Stimulated activated CD4-positive, alpha-beta T cell treated with anti-CD3 and anti-CD28 coated beads, Interleukin-12 subunit alpha, Interleukin-12 subunit beta, amount 100 ng/mL, for 48 hours (primary cell): ENCODE measurements at regions not wholly inside any gene's neighbourhood (a gene's known extent, or its start where the extent isn't known, plus 50 kb on each side); places are given as distances from the start of the nearest gene placed in this dataset.

Experiments used
- DNase-seq, 3 donors: peaks; one replicate each; pipeline ENCODE4 v3.0.0-alpha.2; 2020; ENCODE audit warnings: low read depth in 2 of 3, low spot score in 1 of 3

DNA sequence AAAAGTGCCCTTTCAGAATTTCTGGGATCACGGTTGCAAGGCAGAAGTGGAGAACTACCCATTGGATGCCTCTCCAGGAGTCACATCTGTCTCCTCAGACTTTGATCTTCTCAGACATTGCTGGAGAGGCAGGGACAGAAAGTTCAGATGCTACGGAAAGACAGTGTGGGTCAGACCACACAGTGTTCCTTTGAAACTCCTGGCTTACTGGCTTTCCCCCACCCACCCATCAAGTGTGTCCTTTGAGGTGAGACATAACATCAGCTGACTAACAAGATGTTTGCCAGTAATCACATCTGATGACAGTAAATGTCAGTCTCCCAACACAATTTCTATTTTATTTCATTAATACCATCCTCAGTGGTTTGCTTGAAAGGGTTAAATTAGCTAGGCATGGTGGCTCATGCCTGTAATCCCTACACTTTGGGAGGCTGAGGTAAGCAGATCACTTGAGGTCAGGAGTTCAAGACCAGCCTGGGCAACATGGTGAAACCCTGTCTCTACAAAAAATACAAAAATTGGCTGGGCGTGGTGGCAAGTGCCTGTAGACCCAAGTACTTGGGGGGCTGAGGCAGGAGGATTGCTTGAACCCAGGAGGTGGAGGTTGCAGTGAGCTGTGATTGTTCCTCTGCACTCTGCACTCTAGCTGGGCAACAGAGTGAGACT lies 67.2 kb upstream of the SNX9 start:
- peak; percentile 59 to 73 (median 60) for DNase-seq

DNA sequence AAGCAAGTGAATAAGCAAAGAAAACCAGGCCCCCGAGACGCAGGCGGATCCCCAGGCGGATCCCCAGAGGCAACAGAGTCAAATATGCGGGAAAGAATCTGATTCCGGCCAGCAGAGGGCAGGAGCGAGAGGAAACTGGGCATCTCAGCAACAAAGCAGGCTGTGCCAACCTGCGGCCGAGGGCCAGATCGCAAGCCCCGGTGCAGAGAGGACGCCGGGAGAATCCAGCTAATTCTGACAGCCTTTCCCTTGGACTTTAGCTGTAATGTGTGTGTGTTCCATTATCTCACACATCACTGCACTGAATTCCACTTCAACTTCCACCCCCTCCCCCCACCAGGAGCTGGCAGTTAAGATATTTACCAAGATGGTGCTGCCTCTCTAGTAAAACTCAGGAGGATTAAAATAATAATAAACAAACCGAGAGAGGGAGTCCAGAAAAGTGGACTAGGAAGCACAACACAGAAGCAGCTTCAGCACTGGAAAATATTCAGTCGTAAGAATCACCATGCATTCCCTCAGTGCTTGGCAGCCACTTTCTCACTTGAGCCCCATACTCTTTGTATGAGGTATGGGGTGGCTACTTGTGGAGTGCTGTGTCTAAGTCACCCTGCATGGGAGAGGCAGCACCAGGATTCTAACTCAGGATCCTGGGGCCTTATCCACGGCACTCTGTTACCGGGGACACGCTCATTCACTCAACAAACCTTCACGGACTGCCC lies 66.2 kb upstream of the SNX9 start:
- peak; percentile 74 to 82 (median 82) for DNase-seq

DNA sequence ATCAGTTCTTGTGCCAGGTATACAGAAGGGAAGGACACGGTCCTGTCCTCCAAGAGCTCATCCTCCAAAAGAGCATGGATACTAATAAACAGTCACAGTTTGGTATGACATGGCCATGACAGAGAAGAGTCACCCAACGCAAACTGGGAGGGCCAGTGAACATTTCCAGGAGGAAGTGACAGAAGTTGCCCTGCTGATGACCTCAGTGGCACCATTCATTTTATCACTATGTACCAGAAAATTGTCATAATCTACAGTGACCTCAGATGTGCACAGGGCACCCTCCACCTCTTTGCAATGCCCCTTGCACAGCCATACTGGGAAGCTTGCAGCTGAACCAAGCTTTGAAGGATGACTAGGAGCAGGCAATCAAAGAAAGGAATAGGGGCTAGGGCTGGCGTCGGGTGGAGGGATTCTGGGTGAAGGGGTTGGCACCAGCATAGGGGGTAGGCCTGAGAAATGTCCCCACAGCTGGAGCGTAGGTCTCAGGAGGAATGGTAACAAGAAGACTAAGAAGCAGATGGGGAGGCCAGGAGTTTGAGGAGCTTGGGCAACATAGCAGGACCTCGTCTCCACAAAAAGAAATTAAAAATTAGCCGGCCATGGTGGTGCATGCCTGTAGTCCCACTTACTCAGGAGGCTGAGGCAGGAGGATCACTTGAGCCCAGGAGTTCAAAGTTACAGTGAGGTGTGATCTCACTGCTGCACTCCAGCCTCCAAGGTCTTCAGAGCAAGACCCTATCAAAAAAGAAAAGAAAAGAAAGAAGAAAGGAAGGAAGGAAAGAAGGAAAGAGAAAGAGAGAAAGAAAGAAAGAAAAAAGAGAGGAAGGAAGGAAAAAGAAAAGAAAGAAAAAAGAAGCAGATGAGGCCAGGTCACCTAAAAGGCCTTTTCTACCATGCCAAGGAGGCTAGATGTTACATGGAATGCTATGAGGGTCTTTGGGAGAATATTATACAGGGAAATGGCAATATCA lies 65.3 kb upstream of the SNX9 start:
- no peak for DNase-seq

DNA sequence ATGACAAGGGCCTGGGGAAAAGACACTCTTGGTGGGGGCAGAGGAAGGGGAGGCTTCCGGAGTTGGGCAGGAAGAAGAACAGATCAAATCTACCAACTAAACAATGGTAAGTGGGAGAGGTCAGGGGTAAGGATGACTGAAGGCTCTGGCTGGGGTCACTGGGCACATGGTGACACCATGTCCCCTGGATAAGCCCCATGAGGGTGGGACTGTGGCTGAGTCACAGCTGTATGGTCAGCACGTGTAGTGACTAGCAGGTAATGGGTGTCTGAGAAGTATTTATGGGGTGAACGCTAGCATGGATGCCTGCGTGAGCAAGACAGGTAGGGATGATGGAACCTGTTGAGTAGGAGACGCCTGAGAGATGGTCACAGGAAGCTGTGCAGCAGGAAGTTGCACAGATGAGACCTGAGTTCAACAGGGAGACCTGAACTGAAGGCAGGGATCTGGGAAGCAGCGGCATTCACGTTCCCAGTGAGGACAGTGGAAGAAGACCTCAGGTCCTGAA lies 64.5 kb upstream of the SNX9 start:
- no peak for DNase-seq

DNA sequence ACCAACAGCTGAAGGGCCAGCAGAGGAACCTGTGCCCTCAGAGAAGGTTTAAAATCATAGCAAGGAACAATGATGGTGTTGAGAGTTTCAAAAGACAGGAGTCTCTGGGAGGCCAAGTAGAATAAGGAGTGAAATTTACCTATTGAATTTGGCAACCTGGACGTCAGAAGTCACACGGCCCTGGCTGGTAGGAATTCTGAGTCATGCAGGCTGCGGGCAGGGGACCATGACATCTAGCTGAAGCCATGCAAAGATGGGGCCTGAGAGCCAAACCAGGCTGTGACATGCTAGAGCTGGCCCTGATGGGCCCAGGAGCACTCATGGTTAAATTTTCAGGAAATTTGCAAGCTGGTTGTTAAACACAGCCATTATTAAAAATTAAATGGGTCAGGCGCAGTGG lies 64.0 kb upstream of the SNX9 start:
- DNase-seq: no peak

DNA sequence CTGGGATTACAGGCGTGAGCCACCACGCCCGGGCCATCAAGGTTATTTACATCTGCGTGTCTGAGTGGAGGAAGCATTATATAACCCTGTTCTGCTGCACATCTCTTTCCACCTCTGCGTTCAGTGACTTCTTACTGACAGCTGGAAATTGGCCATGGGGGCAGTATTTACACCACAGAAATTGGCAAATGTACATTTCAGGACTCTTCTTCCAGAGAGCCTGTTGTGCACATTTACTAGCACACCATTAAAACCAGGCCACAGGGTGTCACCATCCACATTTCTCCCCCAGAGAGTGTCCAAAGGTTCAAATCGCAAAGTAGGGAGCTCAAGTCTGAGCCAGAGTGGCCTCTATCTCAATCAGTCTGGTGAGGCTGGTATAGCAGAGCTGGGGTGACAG lies 62.9 kb upstream of the SNX9 start:
- no peak for DNase-seq

DNA sequence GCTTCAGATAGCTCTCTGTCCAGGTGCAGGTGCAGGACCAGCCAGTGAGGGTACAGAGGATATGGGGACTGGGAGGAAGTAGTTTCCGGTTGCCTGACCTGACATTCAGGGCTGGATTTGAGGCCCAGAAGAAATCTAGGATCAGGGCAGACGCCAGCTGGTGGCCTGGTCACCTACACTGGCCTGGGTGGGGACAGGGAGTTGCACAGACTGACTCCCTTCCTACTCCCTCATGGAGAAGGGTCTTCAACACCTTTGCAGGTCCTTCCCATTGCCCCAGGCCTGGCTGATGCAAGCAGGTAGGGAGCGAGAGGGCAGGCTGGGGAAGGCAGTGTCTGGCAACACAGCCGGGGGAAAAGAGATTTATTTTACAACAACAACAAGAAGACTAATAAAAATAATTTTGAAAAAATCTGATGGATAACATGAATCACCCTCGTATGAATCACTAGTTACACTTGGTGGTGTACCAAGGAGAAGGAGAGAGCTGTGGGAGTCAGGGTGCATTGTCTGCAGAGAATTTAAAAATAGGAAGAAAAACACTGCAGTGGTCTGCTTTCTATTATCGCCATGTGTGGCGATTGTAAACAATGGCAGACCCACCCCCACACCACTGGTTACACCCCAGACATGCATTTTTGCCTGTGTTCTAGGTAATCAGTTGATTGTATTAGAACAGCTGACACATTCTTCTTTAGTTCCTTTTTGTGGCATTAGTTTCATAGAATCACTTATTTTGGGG lies 62.3 kb upstream of the SNX9 start:
- DNase-seq: no peak

DNA sequence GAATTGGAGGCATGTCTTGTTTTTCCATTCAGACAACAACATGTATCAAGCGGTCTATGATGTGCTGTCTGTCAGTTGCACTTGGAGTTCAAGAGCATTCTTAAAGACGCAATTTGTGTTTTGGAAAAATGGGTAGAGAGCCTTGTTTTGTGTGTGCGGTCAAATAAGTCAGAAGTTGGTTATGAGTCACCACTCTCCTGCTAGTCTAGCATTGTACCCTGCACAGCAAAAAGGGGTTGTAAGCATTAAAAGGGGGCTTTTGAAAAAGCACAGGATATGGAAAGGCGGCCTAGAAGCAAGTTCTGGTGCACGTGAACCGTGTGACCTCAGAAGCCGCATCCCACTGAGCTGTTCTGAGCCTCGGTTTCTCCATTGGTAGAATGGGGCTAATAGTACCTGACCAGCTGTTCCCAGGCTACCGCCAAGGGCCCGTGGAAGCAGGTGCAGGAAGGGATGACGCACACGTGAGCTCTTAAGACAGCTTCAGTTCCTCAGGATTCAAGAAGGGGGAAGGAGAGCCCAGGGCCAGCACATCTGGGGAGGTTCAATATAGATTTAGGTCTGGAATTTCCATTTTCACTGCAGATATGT lies 61.6 kb upstream of the SNX9 start:
- DNase-seq: no peak

DNA sequence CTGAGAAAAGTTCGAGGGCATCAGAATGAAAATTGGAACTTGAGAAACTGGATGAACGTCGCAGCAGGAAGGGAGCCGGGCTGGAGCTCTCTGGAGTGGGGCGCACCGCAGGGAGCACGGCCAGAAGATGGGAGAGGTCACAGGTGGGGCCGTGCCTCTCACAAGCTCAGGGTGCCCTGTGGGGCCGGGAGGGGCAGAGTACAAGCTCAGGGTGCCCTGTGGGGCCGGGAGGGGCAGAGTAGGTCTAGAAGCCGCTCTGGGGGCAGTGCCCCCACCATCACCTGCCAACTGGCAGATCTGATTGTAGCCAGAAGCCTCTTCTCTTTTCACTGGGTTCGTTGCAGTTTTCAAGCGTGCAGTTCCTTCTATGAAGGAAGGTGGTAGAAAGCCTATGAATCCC lies 61.1 kb upstream of the SNX9 start:
- no peak for DNase-seq

DNA sequence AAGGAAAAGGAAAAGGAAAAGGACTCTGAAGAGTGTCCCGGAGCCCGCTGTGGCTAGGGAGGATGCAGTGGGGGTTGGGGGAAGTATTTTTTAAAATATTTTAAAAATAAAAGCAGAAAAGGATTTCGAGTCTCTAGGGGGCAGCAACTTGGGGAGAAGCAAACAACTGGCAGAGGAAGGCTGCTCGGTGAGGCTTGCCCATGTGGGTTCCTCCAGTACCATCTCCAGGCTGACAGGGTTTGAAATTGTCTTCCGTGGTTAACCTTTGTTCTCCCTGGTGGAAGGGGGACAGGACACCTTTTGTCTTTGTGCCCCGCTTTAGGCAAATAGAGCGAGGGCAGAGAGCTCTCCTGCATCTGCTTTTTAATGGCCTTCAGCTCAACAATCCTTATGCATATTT lies 60.4 kb upstream of the SNX9 start:
- DNase-seq: no peak

DNA sequence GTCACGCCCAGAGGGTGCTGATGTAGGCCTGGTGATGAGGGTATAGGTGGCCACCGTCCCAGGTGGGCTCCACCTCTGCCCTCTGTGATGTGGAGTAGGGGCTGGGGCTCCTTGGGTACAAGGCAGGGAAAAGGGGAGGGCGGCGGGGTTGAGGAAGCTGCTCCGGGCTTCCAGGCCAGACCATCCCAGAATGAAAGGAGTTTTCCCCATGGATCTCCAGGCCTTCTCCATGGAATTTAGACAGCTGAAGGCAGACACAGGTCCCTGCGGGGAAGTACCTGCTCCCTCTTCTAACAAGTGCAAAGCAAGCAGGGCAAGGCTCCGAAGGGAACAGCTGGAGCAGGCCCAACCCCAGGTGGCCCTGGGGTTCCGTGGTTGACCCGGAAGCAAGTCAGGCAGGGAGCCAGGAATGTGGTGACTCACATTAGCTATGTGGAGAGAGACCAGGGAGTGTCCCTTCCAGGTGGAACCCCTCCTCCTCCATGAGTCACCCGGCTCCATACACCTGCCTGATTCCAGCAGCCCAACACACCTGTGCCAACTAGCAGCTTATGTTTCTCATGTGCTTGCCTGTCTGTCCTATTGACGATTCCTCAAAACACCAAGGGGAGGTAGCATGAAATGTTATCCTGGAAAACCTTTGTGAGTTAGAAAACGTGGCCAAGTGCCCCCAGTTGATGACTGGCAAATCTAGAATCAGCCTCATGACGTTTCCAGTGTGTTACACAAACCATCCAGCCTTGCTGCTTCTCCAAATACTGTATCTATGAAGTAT lies 59.7 kb upstream of the SNX9 start:
- no peak for DNase-seq

DNA sequence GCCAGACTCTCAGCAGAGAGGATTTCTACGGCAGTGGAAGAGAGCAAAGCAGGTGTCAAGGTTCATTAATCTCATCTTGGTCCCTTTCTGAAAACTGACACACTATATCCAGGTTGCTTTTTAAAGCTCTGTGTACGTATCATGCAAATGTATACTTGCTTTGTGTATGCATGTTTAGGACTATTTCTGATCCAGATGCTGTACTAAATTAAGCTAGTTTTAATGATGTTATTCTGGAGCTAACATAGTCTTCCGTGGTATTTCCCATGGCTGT lies 59.2 kb upstream of the SNX9 start:
- DNase-seq: no peak

DNA sequence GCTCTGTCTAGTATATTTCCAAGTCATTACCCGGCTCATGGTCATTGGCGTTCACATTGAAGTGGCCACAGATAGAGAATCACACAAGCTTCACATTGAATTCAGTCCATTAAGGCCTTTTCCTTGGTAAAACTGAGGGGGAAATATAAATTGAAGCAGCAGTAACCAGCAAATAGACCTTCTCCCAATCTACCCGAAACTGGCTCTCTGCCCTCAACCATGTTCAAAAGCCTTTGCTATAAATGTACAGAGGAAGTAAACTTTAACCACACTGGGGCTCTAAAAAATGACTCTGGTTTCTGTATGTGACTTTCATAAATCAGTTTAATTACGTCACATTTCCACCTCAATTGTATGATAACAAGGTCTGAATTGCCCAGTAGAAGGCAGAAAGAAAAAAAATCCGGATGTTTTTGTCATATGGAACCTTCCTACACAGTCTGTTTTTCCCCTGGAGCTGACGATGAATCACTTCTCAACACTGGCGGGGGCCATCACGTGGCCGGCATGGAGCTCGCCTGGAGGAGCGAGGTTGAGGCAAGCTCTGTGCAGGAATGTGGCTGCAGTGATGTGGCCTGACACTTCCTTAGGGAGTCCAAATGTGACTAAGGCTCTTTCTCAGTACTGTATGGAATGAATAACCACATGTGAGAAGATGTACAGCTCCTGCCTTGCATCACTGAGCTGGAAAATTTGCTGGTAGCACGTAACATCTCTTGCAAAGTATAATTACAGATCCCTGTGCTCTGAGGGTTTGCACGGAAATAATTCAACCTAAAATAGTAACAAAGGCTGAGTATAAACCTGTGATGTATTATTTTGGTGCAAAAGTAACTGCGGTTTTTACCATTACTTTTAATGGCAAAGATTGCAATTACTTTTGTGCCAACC lies 58.6 kb upstream of the SNX9 start:
- peak; percentile 69 to 82 (median 81) for DNase-seq

DNA sequence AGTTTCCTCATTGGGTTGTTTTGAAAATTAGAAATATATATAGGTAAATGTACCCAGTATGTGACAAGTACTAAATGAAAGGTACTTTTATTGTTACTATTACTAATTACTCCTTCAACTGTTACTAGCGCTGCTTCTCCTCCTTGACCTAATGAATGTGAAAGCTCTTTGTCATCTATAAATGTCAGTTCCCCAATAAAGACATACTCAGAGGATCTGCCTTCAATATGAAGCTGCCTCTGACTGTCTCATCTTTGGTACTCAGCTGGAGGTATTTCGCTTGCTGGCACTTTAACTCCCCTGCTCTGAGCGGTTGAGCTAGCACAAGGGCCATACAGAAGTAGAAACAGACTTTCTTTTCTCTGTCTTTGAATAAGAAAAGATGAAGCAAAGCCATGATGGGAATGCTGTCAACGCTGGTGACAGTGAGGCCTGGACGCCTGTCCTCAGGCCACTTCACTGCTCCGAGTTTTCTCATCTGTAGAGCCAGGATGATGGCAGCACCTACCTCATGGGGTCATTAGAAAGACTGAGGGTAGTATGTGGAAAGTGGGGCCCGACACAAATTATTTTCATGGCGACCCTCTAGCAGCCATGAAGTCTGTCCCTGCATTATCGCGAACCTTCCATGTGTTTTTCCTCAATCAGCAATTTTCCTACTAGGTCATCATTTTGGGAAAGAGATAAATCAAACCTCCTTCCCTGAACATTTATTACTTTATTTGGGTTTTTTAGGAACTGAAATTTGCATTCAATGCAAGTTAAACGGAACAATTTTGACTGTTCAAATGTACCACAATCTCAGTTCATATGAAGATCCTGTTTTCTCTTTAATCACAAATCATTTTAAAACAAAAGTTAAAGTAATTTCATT lies 55.9 kb upstream of the SNX9 start:
- no peak for DNase-seq

DNA sequence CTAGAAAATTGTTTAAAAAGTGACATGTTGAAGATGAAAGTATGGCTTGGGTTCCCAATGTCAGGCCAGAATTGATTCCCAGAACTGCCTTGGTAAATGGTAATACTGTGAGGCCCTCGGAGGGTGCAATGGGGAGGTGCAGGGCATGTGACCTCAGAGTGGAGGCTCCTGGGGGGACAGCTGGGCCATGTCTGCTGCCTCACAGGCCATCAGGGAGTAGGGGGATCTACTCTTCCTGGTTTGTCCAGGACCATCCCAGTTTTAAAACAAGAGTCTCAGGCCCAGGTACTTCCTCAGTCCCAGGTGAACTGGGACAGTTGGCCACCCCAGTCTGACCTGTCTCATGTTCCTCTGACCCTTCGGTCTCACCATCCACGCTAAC lies 55.3 kb upstream of the SNX9 start:
- no peak for DNase-seq

DNA sequence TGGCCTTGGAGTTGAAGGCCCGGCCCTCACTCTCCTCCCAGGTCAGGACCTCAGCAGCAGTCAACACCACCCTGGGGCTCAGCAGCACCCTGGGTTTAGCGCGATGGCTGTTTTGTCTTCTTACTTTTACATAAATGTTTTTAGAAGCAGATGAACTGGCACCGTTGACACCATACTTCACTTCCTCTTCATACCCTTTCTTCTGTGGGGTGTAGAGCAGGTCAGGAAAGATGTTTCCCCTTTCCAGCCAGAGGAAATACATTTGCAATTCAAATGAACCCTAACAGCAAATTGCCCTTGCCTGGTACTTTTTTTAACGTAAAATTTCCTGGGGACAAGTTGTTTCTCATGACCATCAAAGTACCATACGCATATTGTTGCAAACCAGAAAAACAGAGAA lies 54.7 kb upstream of the SNX9 start:
- DNase-seq: no peak

DNA sequence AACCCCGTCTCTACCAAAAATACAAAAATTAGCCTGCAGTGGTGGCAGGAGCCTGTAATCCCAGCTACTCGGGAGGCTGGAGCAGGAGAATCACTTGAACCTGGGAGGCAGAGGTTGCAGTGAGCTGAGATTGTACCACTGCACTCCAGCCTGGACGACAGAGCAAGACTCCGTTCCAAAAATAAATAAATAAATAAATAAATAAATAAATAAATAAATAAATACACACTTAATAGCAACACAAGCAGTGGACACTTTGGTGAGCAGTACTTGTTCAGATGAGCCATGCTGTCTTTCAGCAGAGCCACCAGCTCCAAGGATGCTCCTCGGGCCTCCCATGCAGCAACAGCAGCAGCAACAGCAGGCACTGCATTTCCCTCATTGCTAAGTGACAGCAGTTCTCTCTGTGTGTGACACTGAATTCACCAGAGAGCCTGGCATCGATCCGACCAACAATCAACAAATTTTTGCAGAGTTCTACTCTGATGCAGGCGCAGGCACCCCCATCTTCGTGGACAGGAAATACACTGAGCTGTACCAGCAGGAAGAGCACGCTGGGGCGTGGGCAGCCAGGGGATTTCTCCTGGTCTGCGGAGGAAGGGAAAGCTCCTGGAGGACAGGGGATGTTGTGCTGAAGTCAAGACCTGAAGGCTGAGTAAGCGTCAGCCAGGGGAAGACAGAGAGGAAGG lies 54.0 kb upstream of the SNX9 start:
- no peak for DNase-seq
